Left ventricle myocardium inferior (tissue), 1 donor: ENCODE measurements at regions not wholly inside any gene's neighbourhood (a gene's known extent, or its start where the extent isn't known, plus 50 kb on each side); places are given as distances from the start of the nearest gene placed in this dataset.
"Not testable (repeated sequence)": the region's sequence is repeated elsewhere in the genome, so short reads cannot be mapped to it uniquely, and the experiment has no call there.

Source experiments
- DNase-seq: peaks from one replicate; pipeline ENCODE4 v3.0.0-alpha.2; 2020
- H3K27ac ChIP-seq: fragments of 200-600 bp; replicated peaks from 2 replicates; pipeline ENCODE4 v1.8.0; 2021
- H3K27me3 ChIP-seq: fragments of 200-600 bp; 2 replicates; pipeline ENCODE4 v1.8.0; 2021; ENCODE audit warnings: low read depth
- H3K36me3 ChIP-seq: fragments of 200-600 bp; 2 replicates; pipeline ENCODE4 v1.8.0; 2021
- H3K4me1 ChIP-seq: fragments of 200-600 bp; 2 replicates; pipeline ENCODE4 v1.8.0; 2021
- H3K4me3 ChIP-seq: fragments of 200-600 bp; 2 replicates; pipeline ENCODE4 v1.8.0; 2021; ENCODE audit warnings: mild to moderate bottlenecking, moderate library complexity
- H3K9me3 ChIP-seq: fragments of 200-600 bp; replicated peaks from 2 replicates; pipeline ENCODE4 v1.8.0; 2021
- intact Hi-C: fragments of 100-400 bp; cut with micrococcal nuclease; formaldehyde crosslinking; loops from one replicate; pipeline ENCODE4 v1.11.0; 2022
- TF ChIP-seq, protein P1 (sequence below): fragments of 200-600 bp; IDR thresholded peaks from 2 replicates; pipeline ENCODE4 v1.8.0; 2021; ENCODE audit warnings: antibody characterized with exemption, mild to moderate bottlenecking, borderline replicate concordance
- donor health status: DM: no; HTN: yes; CAD: no; lungs with severe emphysema.

DNA sequence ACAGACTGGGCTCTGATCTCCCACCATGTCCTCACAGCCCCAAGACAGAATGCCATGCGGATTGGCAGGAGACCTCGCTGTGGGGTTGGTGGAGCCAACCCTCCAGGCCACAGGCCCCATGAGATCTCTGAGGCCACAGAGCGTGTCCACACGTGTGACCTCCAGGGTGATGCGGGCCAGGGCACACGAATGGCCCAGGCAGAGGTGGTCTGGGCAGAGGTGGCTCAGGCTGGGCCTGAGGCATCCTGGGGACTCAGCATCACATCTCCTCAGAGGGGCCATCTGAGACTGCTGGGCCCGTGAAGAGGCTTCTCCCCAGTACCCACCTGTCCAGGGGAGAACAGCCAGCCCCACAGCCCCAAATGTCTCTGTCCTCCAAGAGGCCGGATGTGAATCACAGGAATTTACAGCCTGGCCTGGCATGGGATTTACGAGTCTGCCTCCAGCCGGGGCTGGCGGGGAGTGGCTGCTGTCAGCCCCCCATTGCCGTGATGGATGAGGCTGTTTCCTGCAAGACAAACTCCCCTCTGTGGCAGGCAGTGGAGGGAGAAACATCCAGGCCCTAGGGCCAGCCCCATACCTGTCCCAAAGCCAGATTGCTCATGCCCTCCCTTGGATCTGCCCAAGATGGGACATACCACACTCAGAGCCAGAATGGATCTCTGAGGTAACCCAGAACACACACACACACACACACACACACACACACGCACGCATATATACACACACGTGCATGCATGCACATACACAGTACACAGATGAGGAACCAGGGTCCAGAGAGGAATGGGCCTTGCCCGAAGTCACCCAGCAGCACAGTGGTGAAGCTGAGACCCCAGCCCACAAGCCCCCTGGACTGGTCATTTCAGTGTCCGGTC is 208.3 kb downstream of the TBC1D2B start:
- H3K4me3 ChIP-seq = no peak overlapping the region
- no peak overlapping the region for H3K27ac ChIP-seq
- H3K4me1 ChIP-seq = no peaks in the 10 kb centered on the region
- H3K36me3 ChIP-seq = no peaks in the 10 kb centered on the region
- intact Hi-C loops = no loop called here
- peaks cover 15% of the 10 kb centered on the region for H3K27me3 ChIP-seq
- TF ChIP-seq, protein P1, sequence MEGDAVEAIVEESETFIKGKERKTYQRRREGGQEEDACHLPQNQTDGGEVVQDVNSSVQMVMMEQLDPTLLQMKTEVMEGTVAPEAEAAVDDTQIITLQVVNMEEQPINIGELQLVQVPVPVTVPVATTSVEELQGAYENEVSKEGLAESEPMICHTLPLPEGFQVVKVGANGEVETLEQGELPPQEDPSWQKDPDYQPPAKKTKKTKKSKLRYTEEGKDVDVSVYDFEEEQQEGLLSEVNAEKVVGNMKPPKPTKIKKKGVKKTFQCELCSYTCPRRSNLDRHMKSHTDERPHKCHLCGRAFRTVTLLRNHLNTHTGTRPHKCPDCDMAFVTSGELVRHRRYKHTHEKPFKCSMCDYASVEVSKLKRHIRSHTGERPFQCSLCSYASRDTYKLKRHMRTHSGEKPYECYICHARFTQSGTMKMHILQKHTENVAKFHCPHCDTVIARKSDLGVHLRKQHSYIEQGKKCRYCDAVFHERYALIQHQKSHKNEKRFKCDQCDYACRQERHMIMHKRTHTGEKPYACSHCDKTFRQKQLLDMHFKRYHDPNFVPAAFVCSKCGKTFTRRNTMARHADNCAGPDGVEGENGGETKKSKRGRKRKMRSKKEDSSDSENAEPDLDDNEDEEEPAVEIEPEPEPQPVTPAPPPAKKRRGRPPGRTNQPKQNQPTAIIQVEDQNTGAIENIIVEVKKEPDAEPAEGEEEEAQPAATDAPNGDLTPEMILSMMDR = no peak
- H3K9me3 ChIP-seq = no peaks in the 10 kb centered on the region
- peak; percentile 3 for DNase-seq

GRCh38 chr15:77868048-77868629 is 209.4 kb downstream of the TBC1D2B start:
- intact Hi-C loops, H3K4me3 ChIP-seq, H3K36me3 ChIP-seq, H3K9me3 ChIP-seq, H3K27ac ChIP-seq, H3K4me1 ChIP-seq: not testable (repeated sequence)
- DNase-seq = peak; percentile 2
- H3K27me3 ChIP-seq = peaks cover 25% of the 10 kb centered on the region

DNA sequence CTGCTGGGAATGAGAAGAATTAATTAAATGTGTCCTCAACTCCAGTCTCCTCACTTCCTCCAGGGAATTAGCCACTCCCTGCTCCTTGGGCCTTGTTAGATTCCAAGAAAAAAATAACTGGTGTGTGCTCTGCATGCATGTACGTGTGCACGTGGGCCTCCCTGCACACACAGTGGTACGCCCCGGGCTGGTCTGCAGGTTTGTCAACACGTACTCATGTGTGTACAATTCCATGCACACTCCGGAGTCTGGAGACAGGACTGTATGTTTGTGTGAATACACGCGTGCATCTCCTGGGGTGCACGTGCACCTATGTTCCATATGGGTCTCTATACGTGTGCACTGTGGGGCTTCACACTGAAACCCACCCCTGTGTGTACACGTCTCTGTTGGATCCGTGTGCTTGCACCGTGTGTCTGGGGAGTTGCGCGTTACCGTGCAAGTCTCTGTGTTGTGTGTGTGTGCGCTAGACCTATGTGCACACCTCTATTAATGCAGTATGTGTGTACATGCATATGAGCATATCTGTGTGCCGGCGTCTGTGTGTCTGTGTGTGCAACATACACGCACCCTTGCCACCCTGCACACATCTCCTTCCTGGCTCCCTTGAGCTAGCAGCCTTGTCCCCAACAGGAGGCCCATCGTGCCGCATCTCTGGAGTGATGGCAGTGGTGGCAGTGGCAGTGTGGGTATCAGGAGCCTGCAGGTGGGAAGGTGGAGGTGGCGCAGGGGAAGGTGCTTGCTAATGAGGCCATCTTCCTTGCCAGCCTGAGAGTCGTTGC is 210.1 kb downstream of the TBC1D2B start:
- H3K36me3 ChIP-seq = no peaks in the 10 kb centered on the region
- intact Hi-C loops = no loop called here
- H3K27ac ChIP-seq = no peak overlapping the region
- H3K9me3 ChIP-seq = no peaks in the 10 kb centered on the region
- H3K4me1 ChIP-seq = no peaks in the 10 kb centered on the region
- TF ChIP-seq, protein P1 = no peak
- H3K27me3 ChIP-seq = peaks cover 32% of the 10 kb centered on the region
- no peak for DNase-seq
- no peak overlapping the region for H3K4me3 ChIP-seq

- H3K4me3 ChIP-seq = no peak overlapping the region
- H3K27ac ChIP-seq = no peak overlapping the region
- DNase-seq = no peak
- TF ChIP-seq, protein P1 = no peak
- no peaks in the 10 kb centered on the region for H3K36me3 ChIP-seq
- no peaks in the 10 kb centered on the region for H3K4me1 ChIP-seq
- H3K27me3 ChIP-seq = peaks cover 39% of the 10 kb centered on the region
- intact Hi-C loops = no loop called here
- H3K9me3 ChIP-seq = no peaks in the 10 kb centered on the region
These were observed 210.8 kb downstream of the TBC1D2B start for GRCh38 chr15:77866596-77867125.

DNA sequence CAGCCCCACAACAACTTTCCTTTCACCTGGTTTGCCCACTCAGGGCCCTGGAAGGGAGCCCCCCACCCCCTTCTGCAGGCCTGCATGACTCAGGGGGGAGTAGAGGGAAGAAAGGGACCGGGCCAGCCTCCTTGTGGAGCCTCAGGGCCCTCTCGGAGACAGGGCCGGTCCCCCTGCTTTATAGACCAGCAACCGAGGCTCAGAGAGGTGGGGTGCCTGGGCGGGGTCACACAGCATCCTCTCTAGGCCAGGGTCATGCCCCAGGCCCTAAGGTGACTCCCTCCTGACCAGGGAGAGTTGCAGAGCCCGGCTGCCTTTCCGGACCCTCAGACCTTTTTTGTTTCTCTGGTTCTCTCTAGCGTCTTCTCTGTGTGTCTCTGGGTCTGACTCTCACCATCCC is 211.3 kb downstream of the TBC1D2B start:
- intact Hi-C loops = no loop called here
- no peak overlapping the region for H3K4me3 ChIP-seq
- no peak overlapping the region for H3K27ac ChIP-seq
- DNase-seq = no peak
- TF ChIP-seq, protein P1 = no peak
- H3K27me3 ChIP-seq = peaks cover 39% of the 10 kb centered on the region
- no peaks in the 10 kb centered on the region for H3K9me3 ChIP-seq
- H3K36me3 ChIP-seq = no peaks in the 10 kb centered on the region
- no peaks in the 10 kb centered on the region for H3K4me1 ChIP-seq
